Parathyroid adenoma (tissue), 2 donors: ENCODE measurements at regions not wholly inside any gene's neighbourhood (a gene's known extent, or its start where the extent isn't known, plus 50 kb on each side); places are given as distances from the start of the nearest gene placed in this dataset.

Source experiments
- H2AFZ ChIP-seq: fragments of 300-600 bp; sonication (generic); one replicate; pipeline ENCODE4 v1.7.0; 2017; ENCODE audit warnings: antibody characterized with exemption, mild to moderate bottlenecking
- H3K27ac ChIP-seq: fragments of 300-600 bp; sonication (generic); one replicate; pipeline ENCODE4 v1.7.0; 2017
- H3K27me3 ChIP-seq: fragments of 300-600 bp; sonication (generic); one replicate; pipeline ENCODE4 v1.7.0; 2017; ENCODE audit warnings: low read length; ENCODE audit not compliant: control insufficient read depth, insufficient read depth
- H3K36me3 ChIP-seq: fragments of 300-600 bp; sonication (generic); one replicate; pipeline ENCODE4 v1.7.0; 2017; ENCODE audit warnings: low read length; ENCODE audit not compliant: control insufficient read depth, insufficient read depth
- H3K4me1 ChIP-seq: fragments of 300-600 bp; sonication (generic); one replicate; pipeline ENCODE4 v1.7.0; 2017; ENCODE audit warnings: control low read depth
- H3K4me2 ChIP-seq: fragments of 300-600 bp; sonication (generic); one replicate; pipeline ENCODE4 v1.7.0; 2017; ENCODE audit warnings: low read length
- H3K4me3 ChIP-seq: fragments of 300-600 bp; sonication (generic); one replicate; pipeline ENCODE4 v1.7.0; 2017; ENCODE audit warnings: low read depth, low read length
- H3K79me2 ChIP-seq: fragments of 300-600 bp; sonication (generic); one replicate; pipeline ENCODE4 v1.7.0; 2017; ENCODE audit warnings: control low read depth
- H3K9ac ChIP-seq: fragments of 300-600 bp; sonication (generic); one replicate; pipeline ENCODE4 v1.7.0; 2017; ENCODE audit warnings: mild to moderate bottlenecking
- H3K9me3 ChIP-seq: fragments of 300-600 bp; sonication (generic); one replicate; pipeline ENCODE4 v1.7.0; 2017; ENCODE audit warnings: low read length; ENCODE audit not compliant: control insufficient read depth
- CTCF ChIP-seq: fragments of 300-600 bp; sonication (generic); IDR thresholded peaks from one replicate; pipeline ENCODE4 v1.7.0; 2017; ENCODE audit warnings: antibody characterized with exemption, mild to moderate bottlenecking
- donor health status: primary hyperparathyroidism.

- no peaks in the 10 kb centered on the region for H3K36me3 ChIP-seq
- no peaks in the 10 kb centered on the region for H3K4me1 ChIP-seq
- H3K27me3 ChIP-seq, result no peaks in the 10 kb centered on the region
- no peak overlapping the region for H3K27ac ChIP-seq
- no peaks in the 10 kb centered on the region for H3K9me3 ChIP-seq
- no peaks in the 10 kb centered on the region for H3K79me2 ChIP-seq
- no peak overlapping the region for H3K9ac ChIP-seq
- H3K4me3 ChIP-seq, result no peak overlapping the region
- no peak overlapping the region for H2AFZ ChIP-seq
- no peak overlapping the region for H3K4me2 ChIP-seq
- TF ChIP-seq CTCF, result no peak
Measured at GRCh38 chr11:23668324-23668723, 808.0 kb upstream of the CCDC179 start.

- Histone ChIP-seq H3K9ac (no peak overlapping the region), H3K9me3 (no peaks in the 10 kb centered on the region), H3K27ac (no peak overlapping the region), H3K4me2 (no peak overlapping the region), H3K4me1 (no peaks in the 10 kb centered on the region), H3K36me3 (no peaks in the 10 kb centered on the region), H3K4me3 (no peak overlapping the region), H2AFZ (no peak overlapping the region), H3K79me2 (no peaks in the 10 kb centered on the region), H3K27me3 (no peaks in the 10 kb centered on the region)
- TF ChIP-seq CTCF, result no peak
Measured at GRCh38 chr11:23673366-23673765, 813.1 kb upstream of the CCDC179 start.

GRCh38 chr11:23674866-23675265 lies 814.6 kb upstream of the CCDC179 start:
- Histone ChIP-seq H3K27me3 (no peaks in the 10 kb centered on the region), H3K36me3 (no peaks in the 10 kb centered on the region), H3K9ac (no peak overlapping the region), H3K27ac (no peak overlapping the region), H3K4me2 (no peak overlapping the region), H3K4me3 (no peak overlapping the region), H3K9me3 (no peaks in the 10 kb centered on the region), H3K79me2 (no peaks in the 10 kb centered on the region), H2AFZ (no peak overlapping the region), H3K4me1 (no peaks in the 10 kb centered on the region)
- no peak for TF ChIP-seq CTCF

- Histone ChIP-seq H3K36me3 (no peaks in the 10 kb centered on the region), H2AFZ (no peak overlapping the region), H3K4me3 (no peak overlapping the region), H3K27ac (no peak overlapping the region), H3K79me2 (no peaks in the 10 kb centered on the region), H3K9me3 (no peaks in the 10 kb centered on the region), H3K27me3 (no peaks in the 10 kb centered on the region), H3K4me2 (no peak overlapping the region), H3K9ac (no peak overlapping the region), H3K4me1 (no peaks in the 10 kb centered on the region)
- TF ChIP-seq CTCF, result no peak
Measured at GRCh38 chr11:23679041-23679440, 817.8 kb upstream of the LUZP2 start.

GRCh38 chr11:23679981-23680380 lies 816.9 kb upstream of the LUZP2 start:
- Histone ChIP-seq H3K4me1 (no peaks in the 10 kb centered on the region), H3K36me3 (no peaks in the 10 kb centered on the region), H3K9me3 (no peaks in the 10 kb centered on the region), H2AFZ (no peak overlapping the region), H3K79me2 (no peaks in the 10 kb centered on the region), H3K4me2 (no peak overlapping the region), H3K9ac (no peak overlapping the region), H3K4me3 (no peak overlapping the region), H3K27ac (no peak overlapping the region), H3K27me3 (no peaks in the 10 kb centered on the region)
- TF ChIP-seq CTCF, result no peak
